IPS-NIHi11 (cell line): ENCODE measurements at regions not wholly inside any gene's neighbourhood (a gene's known extent, or its start where the extent isn't known, plus 50 kb on each side); places are given as distances from the start of the nearest gene placed in this dataset.
"Not testable (repeated sequence)": the region's sequence is repeated elsewhere in the genome, so short reads cannot be mapped to it uniquely, and the experiment has no call there.

Source experiments
- DNase-seq: peaks from one replicate; pipeline ENCODE4 v3.0.0; 2012; ENCODE audit warnings: mixed read lengths, low spot score

DNA sequence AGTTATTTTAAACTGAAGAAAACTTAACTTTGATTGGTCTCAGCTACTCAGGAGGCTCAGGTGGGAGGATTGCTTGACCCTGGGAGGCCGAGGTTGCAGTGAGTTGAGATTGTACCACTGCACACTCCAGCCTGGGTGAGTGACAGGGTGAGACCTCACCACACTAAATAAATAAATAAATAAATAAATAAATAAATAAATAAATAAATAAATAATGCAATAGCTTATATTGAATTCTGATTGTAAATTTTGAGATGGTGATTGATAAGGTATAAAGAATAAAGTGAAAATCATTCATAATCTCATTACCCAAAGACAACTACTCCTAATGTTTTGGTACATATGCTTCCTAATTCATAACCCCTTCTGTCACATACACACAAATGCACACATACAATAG lies 58.1 kb downstream of the TUBA3C start:
- DNase-seq: no peak

DNA sequence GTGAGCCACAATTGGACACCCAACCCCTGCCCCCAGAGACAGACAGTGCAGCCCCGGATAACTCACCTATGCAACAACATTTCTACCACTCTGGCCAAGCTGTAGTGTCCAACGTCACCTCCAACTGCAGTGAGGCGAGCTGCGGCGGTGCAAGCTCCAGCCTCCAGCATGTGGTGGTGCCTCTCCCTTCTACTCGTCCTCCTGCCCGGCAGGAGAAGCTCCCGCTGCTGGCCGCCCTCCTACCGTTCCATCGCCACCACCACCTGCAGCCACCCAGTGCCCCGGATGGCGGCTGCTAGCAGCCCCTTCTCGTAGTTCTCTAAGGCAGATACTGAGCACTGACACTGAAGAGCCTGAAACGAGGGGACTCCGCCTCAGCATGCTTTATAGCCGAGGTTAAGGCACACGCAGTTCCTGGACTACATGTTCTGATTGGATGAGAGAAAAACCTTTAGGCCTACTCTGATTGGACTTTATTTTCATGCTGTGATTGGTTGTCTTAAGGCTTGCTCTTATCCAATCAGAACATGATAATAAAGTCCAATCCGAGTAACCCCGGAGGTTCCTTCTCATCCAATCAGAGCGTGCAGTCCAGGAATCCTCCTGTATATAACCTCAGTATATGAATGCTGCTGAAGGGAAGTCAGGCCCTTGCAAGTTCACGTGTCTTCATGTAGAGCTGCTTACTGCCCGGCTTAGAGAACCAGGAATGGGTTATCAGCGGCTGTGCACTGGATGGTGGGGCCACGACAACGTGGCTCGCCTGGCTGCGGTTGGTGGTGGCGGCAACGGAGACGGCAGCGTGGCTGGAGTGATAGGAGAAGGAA lies 63.5 kb downstream of the TUBA3C start:
- no peak for DNase-seq

DNA sequence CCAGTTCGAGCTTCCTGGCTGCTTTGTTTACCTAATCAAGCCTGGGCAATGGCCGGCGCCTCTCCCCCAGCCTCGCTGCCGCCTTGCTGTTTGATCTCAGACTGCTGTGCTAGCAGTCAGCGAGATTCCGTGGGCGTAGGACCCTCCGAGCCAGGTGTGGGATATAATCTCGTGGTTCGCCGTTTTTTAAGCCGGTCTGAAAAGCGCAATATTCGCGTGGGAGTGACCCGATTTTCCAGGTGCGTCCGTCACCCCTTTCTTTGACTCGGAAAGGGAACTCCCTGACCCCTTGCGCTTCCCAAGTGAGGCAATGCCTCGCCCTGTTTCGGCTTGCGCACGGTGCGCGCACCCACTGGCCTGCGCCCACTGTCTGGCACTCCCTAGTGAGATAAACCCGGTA lies 72.4 kb downstream of the TUBA3C start:
- DNase-seq: not testable (repeated sequence)

DNA sequence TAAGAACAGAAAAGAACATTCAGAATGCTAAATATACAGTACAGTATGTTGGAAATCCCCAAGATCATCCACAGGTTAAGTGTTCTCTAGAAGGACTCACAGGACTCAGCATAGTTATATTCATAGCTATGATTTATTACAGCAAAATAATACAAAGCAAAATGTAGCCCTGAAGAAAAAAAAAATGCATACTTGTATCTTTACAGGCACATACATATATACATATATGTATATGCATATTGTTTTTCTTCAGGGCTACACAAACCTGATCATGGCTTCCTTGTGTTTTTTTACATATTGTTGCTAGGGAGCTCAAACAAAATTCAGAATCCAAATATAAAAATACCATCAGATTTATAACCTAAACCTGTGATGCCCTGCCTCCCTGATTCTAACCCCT lies 78.5 kb downstream of the TUBA3C start:
- no peak for DNase-seq

DNA sequence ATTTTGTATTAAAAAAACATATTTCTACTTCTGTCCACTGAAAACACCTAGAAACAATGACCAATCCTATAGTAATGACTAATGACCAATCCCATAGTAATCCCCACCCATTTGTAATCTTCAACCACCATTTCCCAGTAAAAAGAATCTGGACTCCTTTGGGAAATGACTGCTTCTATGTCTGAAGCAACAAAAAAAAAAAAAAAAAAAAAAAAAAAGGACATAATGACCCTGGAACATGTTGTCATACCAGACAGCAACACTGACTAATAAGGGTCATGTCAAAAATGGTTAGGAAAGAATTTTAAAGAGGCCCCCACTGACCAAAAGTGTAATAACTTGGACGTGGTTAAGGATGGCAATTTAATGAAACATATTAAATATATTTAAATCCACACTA lies 88.3 kb downstream of the TUBA3C start:
- DNase-seq: no peak

DNA sequence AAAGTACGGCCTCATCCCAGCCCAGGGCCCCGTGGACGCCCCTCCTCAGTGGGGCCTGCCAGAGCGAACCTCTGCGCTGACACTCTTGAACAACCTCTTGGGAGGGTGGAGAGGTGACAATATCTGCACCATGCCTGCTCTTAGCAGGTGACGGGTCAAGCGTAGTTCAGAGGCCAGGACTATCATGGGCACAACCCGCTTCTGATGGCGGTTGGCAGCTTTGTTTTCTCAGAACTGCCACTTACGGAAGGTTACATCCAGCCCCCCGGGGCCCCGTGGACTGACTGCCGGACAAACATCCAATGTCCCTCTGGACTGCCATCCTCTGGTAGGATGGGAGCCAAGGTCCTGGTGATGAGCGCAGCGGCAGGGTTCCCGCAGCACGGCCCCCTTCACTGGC lies 91.1 kb downstream of the TUBA3C start:
- no peak for DNase-seq

DNA sequence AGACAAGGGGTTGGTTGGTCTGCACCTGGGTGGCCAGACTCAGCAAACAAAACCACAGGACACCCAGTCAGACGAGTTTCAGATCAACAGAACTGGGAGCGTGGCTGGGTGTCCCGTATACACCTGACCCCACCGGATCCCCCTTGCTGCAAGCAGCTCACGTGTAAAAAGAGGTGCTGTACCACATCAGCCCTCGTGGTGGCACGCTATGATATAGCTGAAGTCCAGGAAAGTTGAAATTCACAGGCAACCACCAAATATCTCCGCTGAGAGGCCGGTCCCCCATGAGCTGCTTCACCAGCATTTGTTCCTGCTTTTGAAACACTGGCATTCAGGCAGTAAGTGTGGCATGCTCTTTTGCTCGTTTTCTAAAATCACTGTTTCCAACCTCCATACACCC lies 92.3 kb downstream of the TUBA3C start:
- DNase-seq: peak; percentile 8

DNA sequence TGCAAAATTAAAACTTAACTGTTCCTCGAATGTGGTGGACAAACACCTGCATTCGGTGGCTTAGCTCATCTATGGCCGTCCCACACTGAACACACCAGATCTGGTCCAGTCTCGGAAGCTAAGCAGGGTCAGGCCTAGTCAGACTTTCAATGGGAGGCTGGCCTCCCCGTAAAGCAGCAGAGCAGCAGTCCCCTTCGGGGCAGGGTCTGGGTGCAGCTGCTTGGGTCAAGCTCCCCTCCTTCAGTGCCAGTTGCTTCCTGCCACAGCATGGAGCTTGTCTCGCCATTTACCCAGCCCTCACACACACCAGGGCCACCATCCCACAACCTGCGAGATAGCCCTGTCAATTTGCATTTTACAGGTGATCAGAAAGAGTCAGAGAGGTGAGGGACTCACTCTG lies 93.2 kb downstream of the TUBA3C start:
- DNase-seq: no peak

DNA sequence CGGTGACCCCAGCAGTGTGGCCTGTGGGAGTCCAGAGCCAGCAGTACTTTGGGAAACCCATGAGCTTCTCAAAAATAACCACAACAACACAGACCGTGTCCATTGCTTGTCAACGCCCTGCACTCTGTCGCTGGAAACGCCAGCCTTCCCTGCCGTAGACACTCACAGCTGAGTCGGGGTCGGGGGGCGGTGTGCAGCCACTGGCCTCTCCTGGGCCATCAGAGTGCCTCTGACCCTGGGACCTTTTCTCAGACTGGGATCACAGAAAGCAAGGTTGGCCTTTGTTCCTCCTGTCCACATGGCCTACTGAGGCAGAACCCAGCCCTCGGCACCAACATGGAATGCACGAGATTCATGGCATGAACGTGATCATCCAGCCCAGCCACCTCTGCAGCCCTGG lies 95.7 kb downstream of the TUBA3C start:
- DNase-seq: no peak

DNA sequence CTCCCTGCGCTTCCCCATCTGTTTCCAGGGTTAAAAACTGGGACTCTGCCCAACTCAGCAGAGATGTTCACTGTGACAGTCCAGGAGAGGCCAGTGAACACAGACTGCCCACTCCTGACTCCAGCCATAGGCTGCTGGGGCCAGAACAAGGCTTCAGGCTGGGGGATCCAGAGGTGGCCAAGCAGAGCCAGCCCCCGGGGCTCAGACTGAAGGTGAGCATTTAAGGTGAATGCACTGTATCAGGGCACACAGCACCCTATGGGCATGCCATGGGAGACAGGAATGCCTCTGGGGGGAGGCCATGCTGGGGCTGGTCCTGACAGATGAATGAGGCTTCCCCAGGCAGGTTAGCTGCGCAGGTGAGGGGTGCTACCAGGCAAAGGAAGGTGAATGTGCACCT lies 96.4 kb downstream of the TUBA3C start:
- no peak for DNase-seq

DNA sequence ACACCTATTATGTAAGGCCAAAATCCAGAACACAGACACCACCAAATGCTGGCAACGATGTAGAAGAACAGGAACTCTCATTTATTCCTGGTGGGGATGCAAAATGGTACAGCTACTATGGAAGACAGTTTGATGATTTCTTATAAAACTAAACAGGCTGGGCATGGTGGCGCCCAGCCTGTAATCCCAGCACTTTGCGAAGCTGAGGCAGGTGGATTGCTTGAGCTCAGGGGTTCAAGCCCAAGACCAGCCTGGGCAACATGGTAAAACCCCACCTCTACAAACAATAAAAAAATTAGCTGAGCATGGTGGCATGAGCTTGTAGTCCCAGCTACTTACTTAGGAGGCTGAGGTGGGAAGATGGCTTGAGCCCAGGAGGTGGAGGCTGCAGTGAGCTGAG lies 98.3 kb downstream of the TUBA3C start:
- DNase-seq: no peak

DNA sequence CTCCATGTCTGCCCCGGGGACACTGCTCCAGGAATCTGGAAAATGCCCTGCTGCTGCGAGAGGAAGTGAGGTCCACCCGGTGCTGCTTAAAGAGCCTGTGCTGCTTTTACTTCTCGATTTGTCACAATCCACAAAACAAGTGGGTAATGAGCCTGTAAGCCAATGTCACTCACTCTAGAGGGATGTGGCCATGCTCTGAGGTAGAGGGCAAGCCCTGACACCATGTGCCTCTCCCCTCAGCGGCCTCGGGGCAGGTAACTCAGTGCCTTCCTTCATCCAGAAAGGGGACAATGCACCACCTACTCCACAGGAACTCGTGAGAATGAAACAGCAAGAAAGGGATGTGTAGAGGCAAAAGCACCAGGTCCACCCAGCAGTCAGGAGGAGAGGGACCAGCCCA lies 106.2 kb downstream of the TUBA3C start:
- DNase-seq: no peak

DNA sequence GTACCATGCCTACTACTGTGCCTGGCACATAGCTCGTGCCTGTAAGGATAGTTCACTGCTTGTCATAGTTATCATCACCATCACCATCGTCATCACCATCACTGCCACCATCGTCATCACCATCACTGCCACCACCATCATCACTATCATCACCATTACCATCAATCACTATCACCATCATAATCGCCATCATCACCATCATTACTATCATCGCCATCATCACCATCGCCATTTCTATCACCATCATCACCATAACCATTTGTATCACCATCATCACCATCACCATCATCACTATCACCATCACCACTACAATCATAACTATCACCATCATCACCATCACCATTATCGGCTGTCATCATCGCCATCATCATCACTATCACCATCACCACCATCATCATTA lies 107.1 kb downstream of the TUBA3C start:
- DNase-seq: no peak

DNA sequence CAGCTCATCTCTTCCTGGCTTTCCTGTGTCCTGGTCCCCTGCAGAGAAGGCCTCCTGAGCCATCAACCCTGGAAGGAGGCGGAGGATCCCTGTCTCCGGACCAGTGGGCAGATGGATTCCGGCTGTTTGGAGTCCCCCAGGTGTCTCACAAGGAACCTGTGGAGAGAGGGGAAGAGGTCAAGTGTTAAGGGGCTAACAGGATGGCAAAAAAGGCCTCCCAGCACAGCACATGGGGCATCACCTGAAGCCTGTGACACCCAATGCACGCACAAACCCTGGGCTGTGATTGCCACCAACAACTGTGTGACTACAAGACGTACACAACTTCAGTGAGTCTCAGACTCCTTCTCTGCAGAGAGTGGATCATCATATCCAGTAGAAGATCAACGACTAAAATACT lies 107.5 kb downstream of the TUBA3C start:
- DNase-seq: not testable (repeated sequence)

DNA sequence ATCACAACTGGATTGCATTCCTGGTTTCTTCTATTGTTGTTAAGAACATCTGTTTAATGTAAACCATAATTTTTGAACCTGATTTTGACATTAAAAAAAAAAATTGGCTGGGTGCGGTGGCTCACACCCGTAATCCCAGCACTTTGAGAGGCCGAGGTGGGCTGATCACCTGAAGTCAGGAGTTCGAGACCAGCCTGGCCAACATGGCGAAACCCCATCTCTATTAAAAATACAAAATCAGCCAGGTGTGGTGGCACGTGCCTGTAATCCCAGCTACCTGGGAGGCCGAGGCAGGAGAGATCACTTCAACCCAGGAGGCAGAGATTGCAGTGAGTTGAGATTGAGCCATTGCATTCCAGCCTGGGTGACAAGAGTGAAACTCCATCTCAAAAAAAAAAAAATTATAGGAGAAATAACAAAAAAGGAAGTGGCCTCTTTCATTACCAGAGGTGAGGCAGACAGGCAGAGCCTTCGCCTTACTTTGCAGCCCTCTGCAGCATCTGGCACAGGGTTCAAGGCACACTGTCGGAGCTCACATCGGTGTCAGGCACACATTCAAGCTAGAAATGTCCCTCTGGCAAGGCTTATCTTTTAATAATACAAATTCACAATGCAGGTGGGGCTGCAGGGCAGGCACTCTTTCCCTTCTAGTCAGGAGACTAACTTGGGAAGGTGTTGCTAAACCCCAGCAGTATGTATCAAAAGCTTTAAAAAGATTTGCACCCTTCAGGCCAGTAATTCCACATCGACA lies 108.5 kb downstream of the TUBA3C start:
- not testable (repeated sequence) for DNase-seq

DNA sequence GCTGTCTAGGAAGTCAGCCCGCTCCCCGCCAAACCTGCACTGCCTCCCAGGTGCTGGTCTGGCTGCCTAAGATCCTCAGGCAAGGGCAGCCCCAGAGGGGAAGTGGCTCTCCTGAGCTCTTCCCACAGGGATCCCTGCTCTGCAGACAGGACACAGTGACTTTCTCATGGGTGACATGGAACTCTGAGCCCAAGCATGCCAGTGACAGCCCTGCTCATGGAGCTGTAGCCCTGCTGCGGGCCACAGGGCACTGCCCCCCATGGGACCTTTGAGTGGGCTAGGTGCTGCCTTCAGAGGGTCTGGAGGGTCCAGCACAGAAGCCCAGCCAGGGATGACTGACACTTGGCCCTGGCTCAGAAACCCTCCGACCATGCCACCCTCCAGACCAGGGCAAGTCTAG lies 109.1 kb downstream of the TUBA3C start:
- DNase-seq: no peak

DNA sequence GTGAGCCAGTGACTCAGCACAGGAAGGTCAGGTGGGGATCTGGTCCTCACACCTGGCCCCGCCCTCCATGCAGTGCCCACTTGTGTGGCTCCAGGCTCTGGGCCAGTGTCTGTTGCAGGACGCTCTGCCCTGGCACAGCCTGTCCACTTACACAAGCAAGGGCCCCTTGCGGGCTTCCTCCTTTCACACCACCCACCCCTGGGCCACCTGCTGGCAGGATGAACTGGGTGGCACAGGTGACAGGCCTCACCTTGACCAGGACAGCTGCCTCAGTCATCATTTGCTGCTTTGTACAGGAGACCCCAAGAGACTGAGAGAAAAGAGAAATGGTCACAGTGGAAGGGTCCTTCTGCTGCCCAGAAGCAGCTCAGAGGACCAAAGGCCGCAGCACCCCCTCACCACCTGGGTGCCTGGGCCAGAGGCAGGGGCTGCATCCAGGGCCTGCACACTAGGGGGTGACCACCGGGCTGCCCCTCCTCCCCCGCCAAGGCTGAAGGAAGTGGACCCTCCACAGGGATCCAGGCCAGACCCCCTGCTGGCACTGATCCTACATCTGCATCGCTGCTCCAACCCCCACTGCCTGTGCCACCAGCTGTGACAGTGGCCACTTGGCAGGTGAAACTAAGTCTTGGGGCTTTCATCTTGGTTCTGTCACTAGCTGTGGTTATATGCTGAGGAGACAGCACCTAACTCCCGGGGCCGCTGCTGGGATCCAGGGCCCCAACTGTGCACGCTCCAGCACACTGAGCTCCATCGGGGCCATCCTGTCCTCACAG lies 110.3 kb downstream of the TUBA3C start:
- no peak for DNase-seq

DNA sequence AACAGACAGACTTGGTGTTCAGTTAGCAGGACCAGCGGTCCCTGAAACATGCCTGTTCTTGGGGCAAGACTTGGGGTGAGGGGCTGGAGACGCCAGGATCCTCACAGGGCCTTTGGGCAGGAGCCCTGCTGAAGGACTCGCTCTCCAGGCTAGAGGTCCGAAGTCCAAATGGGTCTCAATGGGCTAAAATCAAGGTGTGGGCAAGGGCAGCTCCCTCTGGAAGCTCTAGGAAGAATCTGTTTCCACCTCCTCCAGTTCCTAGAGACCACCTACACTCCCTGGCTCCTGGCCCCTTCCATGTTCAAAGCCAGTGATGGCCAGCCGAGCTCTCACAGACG lies 111.3 kb downstream of the TUBA3C start:
- DNase-seq: no peak

DNA sequence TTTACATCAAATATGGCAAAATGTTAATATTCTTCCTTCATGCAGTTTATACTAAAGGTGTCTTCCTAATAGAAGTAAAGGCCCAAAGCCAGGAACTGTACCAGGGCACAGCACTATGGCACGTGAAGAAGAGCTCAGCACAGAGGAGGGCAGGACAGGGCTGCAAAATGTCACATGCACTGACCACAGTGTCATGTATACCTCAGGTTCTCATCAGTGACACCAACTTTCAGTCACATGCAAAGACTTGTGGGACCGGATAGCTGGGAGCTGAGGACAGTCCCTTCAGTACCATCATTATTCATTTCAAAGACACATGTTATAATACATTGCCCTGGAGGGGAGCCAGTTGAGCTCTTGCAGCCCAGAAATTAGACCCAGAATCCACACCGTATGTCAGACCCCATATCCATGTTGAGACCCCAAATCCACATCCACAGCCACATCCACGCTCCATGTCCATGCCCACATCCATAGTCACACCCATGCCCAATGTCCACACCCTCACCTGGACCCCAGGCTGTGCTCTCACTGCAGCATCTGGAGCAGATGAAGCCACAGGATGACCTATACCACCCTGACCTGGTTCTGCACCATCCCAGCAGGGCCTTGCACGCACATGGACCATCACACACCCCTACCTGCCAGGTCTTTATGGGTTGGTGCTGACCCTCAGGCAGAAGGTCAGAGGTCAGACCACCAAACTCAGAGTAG lies 111.8 kb downstream of the TUBA3C start:
- DNase-seq: no peak

DNA sequence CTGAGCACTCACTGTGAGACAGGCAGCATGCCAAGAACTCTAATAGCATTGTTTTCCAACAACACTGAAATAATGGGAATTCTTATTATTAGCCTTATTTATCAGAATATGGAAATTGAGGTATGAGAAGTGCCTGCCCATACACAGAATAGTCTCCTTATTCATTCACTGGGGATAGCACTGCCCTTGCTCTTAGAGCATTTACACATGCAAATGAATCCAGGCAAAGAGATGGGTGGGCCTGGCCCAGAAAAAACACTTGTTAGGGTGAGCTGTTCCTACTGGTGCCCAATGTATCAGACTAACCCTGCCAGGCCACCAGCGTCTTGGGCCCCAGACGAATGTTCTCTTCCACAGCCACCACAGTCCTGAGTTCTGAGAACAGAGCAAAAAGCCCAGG lies 112.9 kb downstream of the TUBA3C start:
- no peak for DNase-seq

DNA sequence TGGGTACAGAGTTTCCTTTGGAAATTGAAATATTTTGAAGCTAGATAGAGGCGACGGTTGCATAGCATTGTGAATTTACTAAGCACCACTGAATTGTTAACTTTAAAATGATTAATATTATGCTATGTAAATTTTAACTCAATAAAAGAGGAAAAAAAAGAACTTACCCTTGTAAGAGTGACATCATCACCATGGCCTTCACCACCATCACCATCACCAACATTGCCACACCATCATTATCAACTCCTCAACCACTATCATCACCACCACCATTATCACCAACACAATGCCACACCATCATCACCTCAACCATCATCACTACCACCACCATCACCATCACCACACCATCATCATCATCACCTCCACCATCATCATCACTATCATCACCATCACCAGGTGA lies 113.9 kb downstream of the TUBA3C start:
- DNase-seq: no peak

DNA sequence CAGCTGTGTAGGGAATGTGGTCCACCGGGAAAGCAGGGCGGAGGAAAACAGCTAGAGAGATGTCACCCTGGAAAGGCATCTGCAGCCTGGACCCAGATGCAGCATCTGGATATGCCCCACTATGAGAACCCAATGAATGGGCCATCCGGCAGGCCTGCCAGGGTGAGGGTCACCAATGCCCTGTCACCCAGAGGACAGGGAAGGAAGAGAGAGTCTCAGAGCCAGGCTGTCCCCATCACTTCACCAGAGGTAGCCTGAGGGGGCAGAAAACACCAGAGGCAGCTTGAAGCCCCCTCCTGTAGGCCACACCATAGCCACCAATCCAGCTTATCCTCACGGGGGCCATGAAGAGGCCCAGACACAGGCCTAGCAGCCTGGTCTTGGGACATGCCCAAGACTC lies 118.8 kb downstream of the TUBA3C start:
- DNase-seq: no peak
